ENCODE measurements at regions not wholly inside any gene's neighbourhood (a gene's known extent, or its start where the extent isn't known, plus 50 kb on each side); places are given as distances from the start of the nearest gene placed in this dataset.

DNA sequence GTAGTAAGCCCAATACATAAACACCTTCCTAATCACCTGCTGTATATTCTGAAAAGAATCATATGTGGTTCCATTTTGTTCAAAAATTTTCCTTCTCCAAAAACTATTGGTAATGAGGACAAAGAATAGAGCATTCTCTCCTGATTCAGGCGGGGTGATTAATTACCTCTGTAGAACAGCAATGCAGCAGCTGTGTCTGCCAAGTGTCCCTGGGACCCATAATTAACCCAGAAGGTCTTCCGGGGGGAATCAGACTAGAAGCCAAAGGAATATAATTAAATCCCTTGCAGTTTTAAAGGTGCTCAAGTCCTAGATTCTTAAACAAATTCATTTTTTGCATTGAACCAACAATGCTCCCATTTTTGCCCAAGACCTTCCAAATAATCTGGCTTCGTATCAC, 60.3 kb upstream of the ABLIM1 start:
- intact Hi-C loops (cut with micrococcal nuclease) (no loop called here), in situ Hi-C loops (cut with MboI; ENCODE audit: low sequenced_read_pairs) (no loop called here), dilution Hi-C loops (cut with HindIII; ENCODE audit: low sequenced_read_pairs, unreplicated experiment) (no loop called here)
- Histone ChIP-seq H3K9me1 (ENCODE audit: insufficient read depth, low read length) (peaks cover 14% of the 10 kb centered on the region), H3K79me1 (ENCODE audit: low read depth in 1 of 2, low read length in 2 of 2) (peaks cover 0 to 7% of the 10 kb centered on the region in 2 experiments; a peak in 1 of 4 replicates), H3K9me3 (ENCODE audit: control insufficient read depth, insufficient read depth, low read length) (no peaks in the 10 kb centered on the region), H2BK15ac (ENCODE audit: low read depth, low read length) (no peak overlapping the region), H2AK9ac (replicated peaks; ENCODE audit: low read depth, low read length, poor library complexity) (no peak overlapping the region), H4K91ac (ENCODE audit: insufficient read depth, low read depth, low read length) (no peak overlapping the region), H3K18ac (ENCODE audit: low read depth, low read length) (no peak overlapping the region), H2BK5ac (ENCODE audit: low read depth, low read length, poor library complexity, severe bottlenecking) (no peak overlapping the region), H3K4me3 (ENCODE audit: insufficient read depth, low read depth, low read length) (no peak overlapping the region), H3K4me2 (ENCODE audit: low read depth, low read length) (no peak overlapping the region), H3K9ac (ENCODE audit: low read depth, low read length) (no peak overlapping the region), H4K20me1 (ENCODE audit: insufficient read depth, low read length) (no peaks in the 10 kb centered on the region), H2BK120ac (ENCODE audit: low read depth, low read length) (no peak overlapping the region), H3K14ac (replicated peaks; ENCODE audit: low read depth, low read length) (no peak overlapping the region), H3K4ac (ENCODE audit: low read depth, low read length) (no peak overlapping the region), H4K5ac (ENCODE audit: low read depth, low read length) (no peak overlapping the region), H3K23ac (ENCODE audit: low read depth, low read length) (no peak overlapping the region), H3K4me1 (ENCODE audit: control insufficient read depth, insufficient read depth, low read length) (peaks cover 12% of the 10 kb centered on the region), H2BK20ac (ENCODE audit: low read depth, low read length) (no peak overlapping the region), H3K27me3 (ENCODE audit: control insufficient read depth, insufficient read depth, low read length) (no peaks in the 10 kb centered on the region), H3K27ac (ENCODE audit: insufficient read depth, low read length) (no peak overlapping the region), H2AFZ (replicated peaks; ENCODE audit: low read length, poor library complexity) (no peak overlapping the region), H3K56ac (ENCODE audit: extremely low read depth, insufficient read depth, low read length) (no peak overlapping the region), H2AK5ac (ENCODE audit: low read depth, low read length) (no peak overlapping the region), H3K36me3 (ENCODE audit: control insufficient read depth, insufficient read depth, low read length) (no peaks in the 10 kb centered on the region), H4K8ac (ENCODE audit: low read depth in 2 of 2, low read length in 2 of 2) (no peak overlapping the region)
- TF ChIP-seq RCOR1 (IDR thresholded peaks at IDR 0.05; ENCODE audit: insufficient replicate concordance, low read length) (no peak), MAZ (IDR thresholded peaks at IDR 0.05; ENCODE audit: borderline replicate concordance, low read depth, low read length) (no peak), FOS (IDR thresholded peaks at IDR 0.05; ENCODE audit: low read depth, low read length) (no peak), CHD1 (IDR thresholded peaks at IDR 0.05; ENCODE audit: low read depth, low read length) (no peak), POLR2A (IDR thresholded peaks at IDR 0.05; ENCODE audit: low read depth, low read length) (no peak), SMC3 (IDR thresholded peaks at IDR 0.05; ENCODE audit: low read depth, low read length) (no peak), MAFK (IDR thresholded peaks at IDR 0.05; ENCODE audit: low read depth, low read length) (no peak), RFX5 (IDR thresholded peaks at IDR 0.05; ENCODE audit: low read depth, low read length) (no peak), RAD21 (IDR thresholded peaks at IDR 0.05; ENCODE audit: low read length) (no peak), CEBPB (IDR thresholded peaks at IDR 0.05; ENCODE audit: low read depth, low read length) (no peak), MXI1 (IDR thresholded peaks at IDR 0.05; ENCODE audit: borderline replicate concordance, low read depth, low read length) (no peak), BHLHE40 (IDR thresholded peaks at IDR 0.05; ENCODE audit: low read depth, low read length) (no peak), NFE2L2 (IDR thresholded peaks at IDR 0.05; ENCODE audit: low read depth, low read length) (no peak)
- TF ChIP-seq, protein P1, sequence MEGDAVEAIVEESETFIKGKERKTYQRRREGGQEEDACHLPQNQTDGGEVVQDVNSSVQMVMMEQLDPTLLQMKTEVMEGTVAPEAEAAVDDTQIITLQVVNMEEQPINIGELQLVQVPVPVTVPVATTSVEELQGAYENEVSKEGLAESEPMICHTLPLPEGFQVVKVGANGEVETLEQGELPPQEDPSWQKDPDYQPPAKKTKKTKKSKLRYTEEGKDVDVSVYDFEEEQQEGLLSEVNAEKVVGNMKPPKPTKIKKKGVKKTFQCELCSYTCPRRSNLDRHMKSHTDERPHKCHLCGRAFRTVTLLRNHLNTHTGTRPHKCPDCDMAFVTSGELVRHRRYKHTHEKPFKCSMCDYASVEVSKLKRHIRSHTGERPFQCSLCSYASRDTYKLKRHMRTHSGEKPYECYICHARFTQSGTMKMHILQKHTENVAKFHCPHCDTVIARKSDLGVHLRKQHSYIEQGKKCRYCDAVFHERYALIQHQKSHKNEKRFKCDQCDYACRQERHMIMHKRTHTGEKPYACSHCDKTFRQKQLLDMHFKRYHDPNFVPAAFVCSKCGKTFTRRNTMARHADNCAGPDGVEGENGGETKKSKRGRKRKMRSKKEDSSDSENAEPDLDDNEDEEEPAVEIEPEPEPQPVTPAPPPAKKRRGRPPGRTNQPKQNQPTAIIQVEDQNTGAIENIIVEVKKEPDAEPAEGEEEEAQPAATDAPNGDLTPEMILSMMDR (conservative IDR thresholded peaks at IDR 0.05; ENCODE audit: low read depth, low read length) = no peak
- TF ChIP-seq, protein P2, sequence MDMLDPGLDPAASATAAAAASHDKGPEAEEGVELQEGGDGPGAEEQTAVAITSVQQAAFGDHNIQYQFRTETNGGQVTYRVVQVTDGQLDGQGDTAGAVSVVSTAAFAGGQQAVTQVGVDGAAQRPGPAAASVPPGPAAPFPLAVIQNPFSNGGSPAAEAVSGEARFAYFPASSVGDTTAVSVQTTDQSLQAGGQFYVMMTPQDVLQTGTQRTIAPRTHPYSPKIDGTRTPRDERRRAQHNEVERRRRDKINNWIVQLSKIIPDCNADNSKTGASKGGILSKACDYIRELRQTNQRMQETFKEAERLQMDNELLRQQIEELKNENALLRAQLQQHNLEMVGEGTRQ (IDR thresholded peaks at IDR 0.05; ENCODE audit: low read depth, low read length) = no peak
- TF ChIP-seq, protein P3, sequence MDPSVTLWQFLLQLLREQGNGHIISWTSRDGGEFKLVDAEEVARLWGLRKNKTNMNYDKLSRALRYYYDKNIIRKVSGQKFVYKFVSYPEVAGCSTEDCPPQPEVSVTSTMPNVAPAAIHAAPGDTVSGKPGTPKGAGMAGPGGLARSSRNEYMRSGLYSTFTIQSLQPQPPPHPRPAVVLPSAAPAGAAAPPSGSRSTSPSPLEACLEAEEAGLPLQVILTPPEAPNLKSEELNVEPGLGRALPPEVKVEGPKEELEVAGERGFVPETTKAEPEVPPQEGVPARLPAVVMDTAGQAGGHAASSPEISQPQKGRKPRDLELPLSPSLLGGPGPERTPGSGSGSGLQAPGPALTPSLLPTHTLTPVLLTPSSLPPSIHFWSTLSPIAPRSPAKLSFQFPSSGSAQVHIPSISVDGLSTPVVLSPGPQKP (IDR thresholded peaks at IDR 0.05; ENCODE audit: borderline replicate concordance, low read depth, low read length) = no peak
- WGBS, 2 experiments (ENCODE audit: extremely low coverage in 2 of 2, insufficient read length in 1 of 2) = no CpG with 5 or more reads among the region's 3 CpGs
- ChIA-PET POLR2A (ENCODE audit: unreplicated experiment) (no interaction called here), CTCF (interaction anchor here (1.1 kb wide), 1 partner anchor 14 kb away, joined by 3 read pairs; no protein-coding TSS in a partner anchor)
- BruUV-seq (replicated peaks) = no TSS peak
- ATAC-seq (ENCODE audit: low read depth) = no peak
- DNase-seq = no peak
